Cardiac muscle cell (in vitro differentiated cells and primary cell): ENCODE measurements at regions not wholly inside any gene's neighbourhood (a gene's known extent, or its start where the extent isn't known, plus 50 kb on each side); places are given as distances from the start of the nearest gene placed in this dataset.

Experiments used
- DNase-seq, 2 donors: peaks; one replicate each; pipeline versions ENCODE4 v3.0.0 to v3.0.0-alpha.2; 2010 to 2017; ENCODE audit warnings: low read depth in 1 of 2, low spot score in 1 of 2
- H3K27ac ChIP-seq: fragments of 200-600 bp; sonication (generic); 2 replicates; pipeline ENCODE4 v1.5.1; 2016
- H3K27me3 ChIP-seq: fragments of 200-600 bp; sonication (generic); 2 replicates; pipeline ENCODE4 v1.6.0; 2016; ENCODE audit warnings: control low read depth
- H3K36me3 ChIP-seq: fragments of 200-600 bp; sonication (generic); 2 replicates; pipeline ENCODE4 v1.5.1; 2016; ENCODE audit warnings: control low read depth
- H3K4me1 ChIP-seq: fragments of 200-600 bp; sonication (generic); 2 replicates; pipeline ENCODE4 v1.8.1; 2017; ENCODE audit warnings: low read depth, mild to moderate bottlenecking, mixed run types
- H3K4me3 ChIP-seq: fragments of 200-600 bp; sonication (generic); 2 replicates; pipeline ENCODE4 v1.5.1; 2016; ENCODE audit warnings: mild to moderate bottlenecking
- H3K9me3 ChIP-seq: fragments of 200-600 bp; sonication (generic); 2 replicates; pipeline ENCODE4 v1.5.1; 2017; ENCODE audit warnings: low read depth, mild to moderate bottlenecking, control low read depth
- CTCF ChIP-seq: IDR thresholded peaks from 2 replicates; pipeline ENCODE4 v1.5.1; 2012; ENCODE audit warnings: low read depth, mild to moderate bottlenecking, low read length

GRCh38 chr7:18081617-18082016, 54.0 kb upstream of the PRPS1L1 start:
- H3K36me3 ChIP-seq: no peaks in the 10 kb centered on the region
- no peaks in the 10 kb centered on the region for H3K4me1 ChIP-seq
- H3K9me3 ChIP-seq: no peaks in the 10 kb centered on the region
- TF ChIP-seq CTCF: no peak
- no peak for DNase-seq
- no peak overlapping the region for H3K27ac ChIP-seq
- no peak overlapping the region for H3K4me3 ChIP-seq
- H3K27me3 ChIP-seq: peaks cover 11% of the 10 kb centered on the region

DNA sequence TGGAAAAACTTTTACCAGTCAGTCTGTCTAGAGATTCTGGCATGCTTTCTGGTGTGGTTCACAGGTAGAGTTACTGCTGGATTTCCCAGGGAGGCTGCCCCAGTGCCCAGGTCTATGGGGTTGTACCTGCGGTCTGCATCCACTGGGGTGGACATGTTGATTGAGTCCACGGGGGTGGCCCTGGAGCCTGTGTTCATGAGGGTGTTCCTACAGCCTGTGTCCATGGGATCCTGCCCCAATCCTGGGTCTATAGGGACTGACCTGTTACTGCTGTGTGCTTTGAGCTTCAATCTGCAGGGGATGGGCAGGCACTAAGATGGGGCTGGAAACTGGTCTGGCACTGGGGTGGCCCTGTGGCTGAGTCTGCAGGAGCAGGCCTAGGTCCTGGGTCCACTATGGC, 54.5 kb upstream of the PRPS1L1 start:
- Histone ChIP-seq H3K36me3 (no peaks in the 10 kb centered on the region), H3K27ac (no peak overlapping the region), H3K4me1 (no peaks in the 10 kb centered on the region), H3K4me3 (no peak overlapping the region), H3K9me3 (no peaks in the 10 kb centered on the region), H3K27me3 (peaks cover 13% of the 10 kb centered on the region)
- TF ChIP-seq CTCF: no peak
- DNase-seq: no peak

- Histone ChIP-seq H3K27ac (no peak overlapping the region), H3K27me3 (peaks cover 32% of the 10 kb centered on the region), H3K9me3 (no peaks in the 10 kb centered on the region), H3K4me3 (peak overlapping the region; percentile 77), H3K4me1 (peaks cover 17% of the 10 kb centered on the region), H3K36me3 (no peaks in the 10 kb centered on the region)
- DNase-seq: peak; percentile 36 to 77
- TF ChIP-seq CTCF: peak; percentile 14
These were observed 58.7 kb upstream of the PRPS1L1 start for GRCh38 chr7:18086165-18087025.

- Histone ChIP-seq H3K36me3 (no peaks in the 10 kb centered on the region), H3K27ac (no peak overlapping the region), H3K4me3 (peak overlapping the region; percentile 77), H3K9me3 (no peaks in the 10 kb centered on the region), H3K27me3 (peaks cover 32% of the 10 kb centered on the region), H3K4me1 (peaks cover 18% of the 10 kb centered on the region)
- TF ChIP-seq CTCF: no peak
- DNase-seq: peak in 1 of 2 donors; percentile 24
These were observed 59.5 kb upstream of the PRPS1L1 start for GRCh38 chr7:18087026-18087686.

DNA sequence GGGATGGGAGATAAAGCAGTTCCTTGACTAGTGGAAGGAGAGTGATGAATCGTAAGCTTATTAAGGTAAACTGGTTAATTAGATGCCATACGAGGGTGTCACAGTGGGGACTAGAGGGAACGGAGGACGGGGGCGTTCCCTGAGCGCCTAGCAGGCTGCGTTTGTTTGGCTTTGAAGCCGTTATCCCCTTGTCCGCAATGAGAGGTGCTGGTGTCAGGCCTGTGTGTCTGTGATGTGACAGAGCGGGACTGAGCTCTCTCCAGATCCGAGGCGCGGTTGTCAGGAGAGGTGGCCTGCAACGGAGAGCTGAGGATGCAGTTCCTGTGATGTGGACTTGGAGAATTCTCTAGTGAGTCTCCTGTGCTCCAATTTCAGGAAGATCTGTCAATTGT, 60.0 kb upstream of the PRPS1L1 start:
- peak in 1 of 2 donors; percentile 48 for DNase-seq
- no peak for TF ChIP-seq CTCF
- H3K27ac ChIP-seq: no peak overlapping the region
- H3K4me1 ChIP-seq: peaks cover 18% of the 10 kb centered on the region
- H3K27me3 ChIP-seq: peaks cover 32% of the 10 kb centered on the region
- no peaks in the 10 kb centered on the region for H3K36me3 ChIP-seq
- no peaks in the 10 kb centered on the region for H3K9me3 ChIP-seq
- peak overlapping the region; percentile 77 for H3K4me3 ChIP-seq
